Ishikawa (cell line): ENCODE measurements at regions not wholly inside any gene's neighbourhood (a gene's known extent, or its start where the extent isn't known, plus 50 kb on each side); places are given as distances from the start of the nearest gene placed in this dataset.

Source experiments
- CEBPB ChIP-seq: IDR thresholded peaks from 2 replicates; pipeline ENCODE4 v1.6.1; 2012
- CREB1 ChIP-seq: IDR thresholded peaks from 2 replicates; pipeline ENCODE4 v1.6.1; 2012; ENCODE audit warnings: low read depth
- EGR1 ChIP-seq: IDR thresholded peaks from 2 replicates; pipeline ENCODE4 v1.6.1; 2012
- EP300 ChIP-seq: IDR thresholded peaks from 2 replicates; pipeline ENCODE4 v1.6.1; 2012; ENCODE audit warnings: borderline replicate concordance
- FOXM1 ChIP-seq: IDR thresholded peaks from 2 replicates; pipeline ENCODE4 v1.6.1; 2012; ENCODE audit warnings: low read depth, borderline replicate concordance
- MAX ChIP-seq: IDR thresholded peaks from 2 replicates; pipeline ENCODE4 v1.6.1; 2012
- NFIC ChIP-seq: IDR thresholded peaks from 2 replicates; pipeline ENCODE4 v1.6.1; 2012
- RAD21 ChIP-seq: IDR thresholded peaks from 2 replicates; pipeline ENCODE4 v1.6.1; 2012; ENCODE audit warnings: low read depth
- REST ChIP-seq: IDR thresholded peaks from 2 replicates; pipeline ENCODE4 v1.6.1; 2012; ENCODE audit warnings: low read depth, mild to moderate bottlenecking
- TAF1 ChIP-seq: IDR thresholded peaks from 2 replicates; pipeline ENCODE4 v1.6.1; 2012; ENCODE audit warnings: low read depth, mild to moderate bottlenecking
- TCF12 ChIP-seq: IDR thresholded peaks from 2 replicates; pipeline ENCODE4 v1.6.1; 2012; ENCODE audit warnings: low read depth
- TEAD4 ChIP-seq: IDR thresholded peaks from 2 replicates; pipeline ENCODE4 v1.6.1; 2012
- USF1 ChIP-seq: IDR thresholded peaks from 2 replicates; pipeline ENCODE4 v1.6.1; 2012
- YY1 ChIP-seq: IDR thresholded peaks from 2 replicates; pipeline ENCODE4 v1.6.1; 2012; ENCODE audit warnings: low read depth
- ZBTB7A ChIP-seq: IDR thresholded peaks from 2 replicates; pipeline ENCODE4 v1.6.1; 2012; ENCODE audit warnings: low read depth

- TF ChIP-seq ZBTB7A (no peak), YY1 (no peak), NFIC (no peak), FOXM1 (no peak), RAD21 (no peak), CREB1 (no peak), TCF12 (no peak), CEBPB (no peak), TEAD4 (no peak), TAF1 (no peak), EGR1 (no peak), MAX (no peak), EP300 (no peak), REST (no peak), USF1 (no peak)
Measured at GRCh38 chr13:54574791-54575190, 1546.2 kb downstream of the OLFM4 start.

GRCh38 chr13:54591540-54591939 lies 1562.9 kb downstream of the OLFM4 start:
- TF ChIP-seq YY1 (no peak), USF1 (no peak), EP300 (no peak), RAD21 (no peak), EGR1 (no peak), FOXM1 (no peak), CEBPB (no peak), TAF1 (no peak), ZBTB7A (no peak), TEAD4 (no peak), REST (no peak), NFIC (no peak), MAX (no peak), CREB1 (no peak), TCF12 (no peak)

DNA sequence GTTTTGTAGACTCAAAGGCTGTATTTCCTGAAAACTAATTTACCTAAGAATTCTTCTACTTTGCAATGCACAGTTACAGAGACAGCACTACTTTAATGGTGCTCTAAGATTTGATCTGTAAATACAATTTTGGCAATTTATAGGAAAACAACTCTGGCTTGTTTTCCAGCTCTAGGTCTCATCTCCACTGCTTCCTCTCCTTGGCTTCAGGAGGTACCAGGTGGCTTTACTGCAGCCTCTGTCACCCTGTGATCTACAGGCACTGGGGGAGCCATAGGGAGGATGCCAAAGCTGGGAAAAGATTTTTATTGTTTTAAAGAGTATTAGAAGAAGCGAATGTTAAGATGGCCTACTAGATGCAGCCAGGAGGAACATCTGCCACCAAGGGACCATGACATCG lies 1563.6 kb downstream of the OLFM4 start:
- no peak for TF ChIP-seq MAX
- TF ChIP-seq TCF12: no peak
- TF ChIP-seq EP300: no peak
- no peak for TF ChIP-seq TEAD4
- TF ChIP-seq YY1: no peak
- TF ChIP-seq FOXM1: no peak

DNA sequence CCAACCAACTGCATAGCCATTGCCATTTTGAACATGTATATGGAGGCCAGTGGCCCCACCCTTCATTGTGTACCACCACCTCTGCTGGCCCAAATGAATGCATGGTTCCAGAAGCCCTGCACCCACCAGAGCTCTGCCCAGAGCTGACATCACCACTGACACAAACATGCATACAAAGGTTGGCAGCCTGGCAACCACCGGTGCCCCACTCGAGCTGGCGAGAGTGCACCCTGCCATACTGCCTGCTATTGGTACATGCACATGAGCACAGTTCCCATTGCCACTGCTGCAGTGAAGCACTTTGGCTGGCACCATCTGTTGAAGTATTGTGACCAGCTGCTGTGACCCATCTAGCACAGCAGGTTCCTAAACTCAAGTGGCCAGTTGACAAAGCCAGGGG lies 1564.9 kb downstream of the OLFM4 start:
- no peak for TF ChIP-seq MAX
- TF ChIP-seq CEBPB: no peak
- no peak for TF ChIP-seq REST
- no peak for TF ChIP-seq RAD21
